NCI-H2107 treated with DMSO at 0.1 percent for 48 hours (cell line): ENCODE measurements at regions not wholly inside any gene's neighbourhood (a gene's known extent, or its start where the extent isn't known, plus 50 kb on each side); places are given as distances from the start of the nearest gene placed in this dataset.

Experiments
- DNase-seq: peaks from one replicate; lab custom pipeline; 2025; ENCODE audit not compliant: unreplicated experiment; lab: John Stamatoyannopoulos, UW

- DNase-seq: no peak
Measured at GRCh38 chr7:17598846-17599245, 300.4 kb downstream of the AHR start.

DNA sequence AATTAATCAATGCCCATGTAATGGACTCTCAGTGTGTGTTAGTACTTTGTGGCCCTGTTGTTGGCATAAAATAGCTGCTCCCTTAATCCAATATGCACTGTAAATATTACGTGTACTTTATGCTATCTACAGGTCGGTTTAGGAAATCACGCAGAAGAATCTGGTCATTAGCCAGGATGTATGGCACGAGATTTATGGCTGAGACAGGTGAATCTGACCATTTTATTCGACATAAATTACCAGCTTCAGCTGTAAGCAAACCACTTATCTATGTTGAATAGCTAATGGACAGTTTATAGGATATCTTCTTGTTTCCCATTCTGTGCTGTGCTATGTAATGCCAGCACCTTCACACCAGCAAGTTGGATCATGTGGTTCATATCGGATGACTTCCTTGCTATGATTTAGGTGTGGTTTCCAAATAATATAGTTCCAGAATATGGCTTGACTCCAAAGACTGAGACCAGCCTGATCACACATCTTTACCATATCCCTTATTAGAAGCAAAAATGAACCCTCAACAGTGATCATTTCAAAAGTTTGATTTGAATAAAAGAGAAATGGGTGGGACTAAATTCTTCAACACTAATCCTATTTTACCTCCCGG lies 301.4 kb downstream of the AHR start:
- DNase-seq: no peak

DNA sequence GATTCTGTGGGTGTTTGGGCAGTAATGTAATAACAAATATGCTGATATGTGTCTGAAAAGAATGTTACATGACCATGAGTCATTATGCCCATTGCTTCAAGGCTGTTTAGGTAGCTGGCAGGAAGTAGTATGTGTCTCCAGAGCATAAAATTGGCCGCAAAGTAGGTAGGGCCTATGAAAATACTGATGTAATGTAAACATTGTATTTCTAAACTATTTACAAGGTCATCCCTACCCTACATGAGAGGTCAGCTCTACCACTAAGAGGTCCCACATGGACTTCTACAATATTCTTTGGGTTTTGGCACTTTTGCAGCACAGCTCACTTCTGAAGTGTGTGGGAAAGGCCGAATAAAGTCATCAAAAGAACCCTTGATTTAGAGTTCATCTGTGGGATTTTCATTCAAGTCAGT lies 301.9 kb downstream of the AHR start:
- DNase-seq: no peak

GRCh38 chr7:17601921-17602320 lies 303.5 kb downstream of the AHR start:
- no peak for DNase-seq

DNA sequence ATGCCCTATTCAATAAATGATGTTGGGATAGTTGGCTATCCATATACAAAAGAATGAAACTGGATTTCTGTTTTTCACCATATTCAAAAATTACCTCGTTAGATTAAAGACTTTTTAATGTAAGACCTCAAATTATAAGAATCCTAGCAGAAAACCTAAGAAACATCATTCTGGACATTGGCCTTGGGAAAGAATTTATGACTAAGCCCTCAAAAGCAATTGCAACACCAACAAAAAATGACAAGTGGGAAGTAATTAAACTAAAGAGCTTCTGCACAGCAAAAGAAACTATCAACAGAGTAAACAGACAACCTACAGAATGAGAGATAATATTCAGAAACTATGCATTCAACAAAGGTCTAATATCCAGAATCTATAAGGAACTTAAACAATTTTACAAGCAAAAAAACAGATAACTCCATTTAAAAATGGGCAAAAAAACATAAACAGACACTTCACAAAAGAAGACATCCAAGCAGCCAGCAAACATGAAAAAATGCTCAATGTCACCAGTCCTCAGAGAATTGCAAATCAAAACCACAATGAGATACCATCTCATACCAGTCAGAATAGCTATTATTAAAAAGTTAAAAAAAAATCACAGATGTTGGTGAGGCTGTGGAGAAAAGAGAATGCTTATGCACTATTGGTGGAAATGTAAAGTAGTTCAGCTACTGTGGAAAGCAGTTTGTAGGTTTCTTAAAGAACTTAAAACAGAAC lies 309.8 kb downstream of the AHR start:
- DNase-seq: no peak

- no peak for DNase-seq
Measured at GRCh38 chr7:17611611-17612010, 313.2 kb downstream of the AHR start.

DNA sequence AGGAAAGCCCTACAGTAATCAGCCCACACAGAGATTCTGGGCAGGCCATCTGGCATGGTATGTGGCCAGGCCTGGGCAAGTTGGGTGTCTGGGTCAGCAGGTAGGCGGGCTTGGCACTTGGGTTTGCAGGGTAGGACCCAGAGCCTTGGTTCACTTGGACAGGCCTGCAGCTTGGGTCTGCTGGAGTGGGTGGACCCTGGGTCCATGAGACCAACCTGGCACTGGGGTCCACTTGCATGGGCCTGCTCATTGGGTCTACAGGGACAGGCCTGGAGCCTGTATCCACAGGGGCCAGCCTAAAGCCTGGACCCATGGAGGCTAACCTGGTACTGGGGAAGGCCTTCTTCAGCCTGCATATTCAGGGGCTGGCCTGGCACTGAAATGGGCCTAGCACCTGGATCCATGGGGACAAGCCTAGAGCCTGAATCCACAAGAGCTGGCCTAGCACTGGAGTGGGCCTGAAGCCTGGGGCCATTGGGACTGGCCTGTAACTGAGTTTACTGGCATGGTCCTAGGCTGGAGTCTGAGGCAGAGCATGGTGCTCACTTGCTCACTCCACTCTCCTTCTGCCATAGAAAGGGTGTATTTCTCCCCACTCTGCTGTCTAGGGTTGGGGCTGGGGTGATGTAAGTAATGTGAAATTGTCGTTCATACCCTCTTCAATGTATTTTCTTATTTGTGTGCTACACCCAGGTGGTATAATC lies 315.0 kb downstream of the AHR start:
- DNase-seq: no peak

GRCh38 chr7:17617380-17617779 lies 318.9 kb downstream of the AHR start:
- no peak for DNase-seq

GRCh38 chr7:17617857-17618651 lies 319.6 kb downstream of the AHR start:
- DNase-seq: no peak

DNA sequence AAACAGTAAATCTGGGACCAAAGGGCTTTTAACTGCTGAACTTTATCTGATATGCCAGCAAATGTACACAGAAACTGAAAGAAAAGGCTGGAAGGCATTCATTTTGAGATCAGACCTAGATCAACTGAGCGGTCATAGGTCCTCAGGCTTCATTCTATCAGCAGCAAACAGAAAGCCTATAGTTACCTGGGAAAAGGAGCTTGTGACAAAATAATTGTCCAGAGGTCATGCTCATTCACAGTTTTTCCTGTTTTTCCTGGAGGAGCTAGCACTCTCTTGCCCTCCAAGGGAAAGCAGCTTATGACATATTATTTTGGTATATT lies 320.2 kb downstream of the AHR start:
- no peak for DNase-seq

DNA sequence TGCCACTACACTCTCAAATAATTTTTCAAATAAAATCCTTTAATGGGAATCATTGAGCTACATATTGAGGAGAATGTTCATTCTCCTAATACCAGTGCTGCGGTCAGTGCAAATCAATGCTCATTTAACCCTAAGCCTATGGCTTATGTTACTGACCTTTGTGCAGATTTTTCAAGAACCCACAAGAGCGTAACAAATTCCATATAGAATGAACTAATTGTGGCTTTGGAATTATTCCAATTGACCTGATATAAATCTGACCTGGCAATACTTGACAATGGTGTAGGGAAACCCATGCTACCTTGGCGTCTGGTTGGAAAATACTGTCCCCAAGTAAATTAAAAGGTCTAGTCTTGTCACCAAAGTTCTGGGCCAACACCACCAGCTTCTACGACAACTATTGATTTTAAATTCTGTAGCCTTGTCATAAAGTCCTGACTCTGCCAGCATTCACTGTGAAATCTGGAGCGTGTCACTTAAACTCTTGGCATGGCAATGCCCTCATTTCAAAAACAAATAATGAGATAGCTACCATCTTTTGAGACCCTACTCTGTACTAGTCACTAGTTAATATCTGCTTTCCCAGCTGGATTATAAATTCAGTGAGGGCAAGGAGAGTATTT lies 320.9 kb downstream of the AHR start:
- DNase-seq: no peak

DNA sequence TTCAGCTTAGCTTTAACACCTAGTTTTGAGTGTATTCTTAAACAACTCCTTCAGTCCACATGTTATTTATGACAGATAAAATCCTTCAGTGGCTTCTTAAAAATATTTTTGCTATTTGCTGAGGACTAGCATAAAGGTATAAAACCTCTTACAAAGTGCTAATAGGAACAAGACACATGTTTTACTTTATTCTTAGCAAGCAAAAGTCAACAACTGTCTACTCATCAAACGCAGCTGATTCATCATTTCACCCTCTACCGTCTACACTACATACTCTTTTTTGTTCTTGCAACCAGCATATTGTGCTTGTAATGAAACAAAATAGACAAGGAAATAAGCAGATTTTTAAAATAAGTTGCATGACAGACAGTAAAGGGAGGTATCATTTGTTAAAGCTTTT lies 319.7 kb downstream of the SNX13 start:
- DNase-seq: no peak

GRCh38 chr7:17622451-17622850 lies 317.8 kb downstream of the SNX13 start:
- no peak for DNase-seq

GRCh38 chr7:17623546-17624185 lies 316.6 kb downstream of the SNX13 start:
- no peak for DNase-seq

DNA sequence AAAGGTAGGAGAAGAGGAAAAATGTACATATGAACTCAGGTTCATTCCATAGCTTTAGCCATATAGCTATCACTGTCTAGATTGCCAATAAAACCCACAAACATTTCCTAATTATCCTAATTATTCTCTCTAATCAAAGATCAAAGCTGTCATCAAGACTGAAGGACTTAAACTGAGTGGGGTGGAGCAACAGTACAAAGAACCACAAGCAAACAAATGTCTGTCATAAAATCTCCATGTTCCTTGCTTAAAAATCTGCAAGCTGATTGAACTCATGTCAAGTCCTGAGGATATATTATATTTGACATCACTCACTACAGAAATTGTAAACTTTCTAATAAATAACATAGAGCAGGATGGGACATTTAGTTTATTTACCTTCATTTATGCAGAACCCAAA lies 315.9 kb downstream of the SNX13 start:
- DNase-seq: no peak

GRCh38 chr7:17625043-17625442 lies 315.3 kb downstream of the SNX13 start:
- DNase-seq: no peak

- DNase-seq: no peak
Measured at GRCh38 chr7:17626235-17626634, 314.1 kb downstream of the SNX13 start.

- no peak for DNase-seq
Measured at GRCh38 chr7:17631061-17631460, 309.2 kb downstream of the SNX13 start.

DNA sequence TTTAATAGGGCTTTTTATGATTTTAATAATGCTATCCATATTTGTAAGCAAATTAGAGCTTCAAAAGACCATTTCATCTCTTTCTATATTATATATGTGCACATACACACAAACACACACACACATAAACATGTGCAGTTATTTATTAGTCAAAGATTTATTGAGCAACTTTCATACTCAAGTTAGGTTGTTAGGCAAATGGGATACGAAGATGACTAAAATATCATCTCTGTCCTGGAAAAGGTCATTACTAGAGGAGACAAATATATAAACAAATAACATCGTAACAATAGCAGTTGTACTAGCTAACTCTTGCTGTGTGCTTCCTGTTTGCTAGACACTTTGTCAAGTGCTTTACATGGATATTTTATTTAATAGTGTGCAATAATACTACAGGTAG lies 307.9 kb downstream of the SNX13 start:
- no peak for DNase-seq

GRCh38 chr7:17633067-17633466 lies 307.2 kb downstream of the SNX13 start:
- DNase-seq: no peak

DNA sequence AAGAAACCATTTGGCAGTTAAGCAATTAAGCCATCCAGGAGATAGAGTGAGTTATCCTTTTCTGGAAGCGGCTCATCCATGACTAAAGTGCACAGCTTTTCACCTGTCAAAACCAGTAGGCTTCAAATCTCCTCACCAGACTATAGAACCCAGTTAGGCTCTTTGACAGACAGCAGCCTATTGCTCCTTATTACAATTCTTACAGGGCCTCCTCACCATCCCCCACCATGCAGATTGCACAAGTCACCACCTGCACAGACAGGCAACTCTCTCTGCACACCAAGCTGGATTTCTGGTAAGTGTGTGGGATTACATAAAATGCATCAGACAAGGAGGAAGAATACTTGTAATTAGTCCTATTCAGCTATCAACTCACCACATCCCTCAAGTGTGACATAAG lies 301.6 kb downstream of the SNX13 start:
- DNase-seq: no peak
